Smooth muscle cell (in vitro differentiated cells): ENCODE measurements at regions not wholly inside any gene's neighbourhood (a gene's known extent, or its start where the extent isn't known, plus 50 kb on each side); places are given as distances from the start of the nearest gene placed in this dataset.

Source experiments
- DNase-seq: peaks from one replicate; lab custom pipeline; 2025; ENCODE audit not compliant: unreplicated experiment; lab: John Stamatoyannopoulos, UW
- H2AFZ ChIP-seq: fragments of 200-600 bp; sonication (generic); 2 replicates; pipeline ENCODE4 v1.6.0; 2016; ENCODE audit warnings: antibody characterized with exemption, low read depth, mild to moderate bottlenecking
- H3F3A ChIP-seq: fragments of 200-600 bp; sonication (generic); 2 replicates; pipeline ENCODE4 v1.6.0; 2017; ENCODE audit warnings: antibody characterized with exemption, low read depth
- H3K27ac ChIP-seq: fragments of 200-600 bp; sonication (generic); 2 replicates; pipeline ENCODE4 v1.5.1; 2016; ENCODE audit warnings: low read depth, mild to moderate bottlenecking
- H3K27me3 ChIP-seq: fragments of 200-600 bp; sonication (generic); 2 replicates; pipeline ENCODE4 v1.6.1; 2016; ENCODE audit warnings: low read depth, mild to moderate bottlenecking
- H3K36me3 ChIP-seq: fragments of 200-600 bp; sonication (generic); 2 replicates; pipeline ENCODE4 v1.5.1; 2016; ENCODE audit warnings: low read depth
- H3K4me1 ChIP-seq: fragments of 200-600 bp; sonication (generic); 2 replicates; pipeline ENCODE4 v1.5.1; 2016; ENCODE audit warnings: low read depth
- H3K4me2 ChIP-seq: fragments of 200-600 bp; sonication (generic); 2 replicates; pipeline ENCODE4 v1.6.0; 2016; ENCODE audit warnings: mild to moderate bottlenecking
- H3K4me3 ChIP-seq: fragments of 200-600 bp; sonication (generic); 2 replicates; pipeline ENCODE4 v1.5.1; 2016; ENCODE audit warnings: mild to moderate bottlenecking
- H3K79me2 ChIP-seq: fragments of 200-600 bp; sonication (generic); 2 replicates; pipeline ENCODE4 v1.6.0; 2016; ENCODE audit warnings: low read depth, mild to moderate bottlenecking
- H3K9ac ChIP-seq: fragments of 200-600 bp; sonication (generic); 2 replicates; pipeline ENCODE4 v1.6.0; 2016; ENCODE audit warnings: low read depth
- H3K9me3 ChIP-seq: fragments of 200-600 bp; sonication (generic); replicated peaks from 2 replicates; pipeline ENCODE4 v1.5.1; 2016; ENCODE audit warnings: low read depth
- H4K20me1 ChIP-seq: fragments of 200-600 bp; sonication (generic); 2 replicates; pipeline ENCODE4 v1.6.0; 2016; ENCODE audit warnings: low read depth
- WGBS: methylation state at CpG from one replicate; pipeline ENCODE4 v1.1.7; 2016; ENCODE audit warnings: low lambda C conversion rate; 5-methylcytosine and 5-hydroxymethylcytosine counted together
- TF ChIP-seq, protein P1 (sequence below): fragments of 200-600 bp; sonication (generic); IDR thresholded peaks from 2 replicates; pipeline ENCODE4 v1.5.1; 2017; ENCODE audit warnings: borderline replicate concordance, mild to moderate bottlenecking, antibody characterized with exemption; ENCODE audit not compliant: insufficient read depth, poor library complexity, severe bottlenecking

DNA sequence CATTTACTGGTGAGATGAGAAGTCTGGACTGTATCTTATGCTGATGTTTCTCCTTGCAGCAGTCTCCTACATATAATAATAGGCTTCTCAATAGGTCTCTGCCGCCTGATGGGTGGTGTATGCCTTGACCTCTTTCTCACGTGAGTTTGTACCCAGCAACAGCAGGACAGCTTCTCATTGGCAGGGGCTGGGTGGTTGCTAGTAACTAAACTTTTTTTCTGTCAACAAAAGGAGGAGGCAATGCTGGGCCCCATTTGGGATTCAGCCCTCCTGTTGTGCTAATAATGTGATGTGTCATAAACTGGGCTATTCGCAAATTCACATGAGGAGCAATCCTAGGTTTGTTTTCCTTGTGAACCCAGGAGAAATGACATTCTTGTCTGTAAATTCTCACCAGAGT, 533.6 kb downstream of the GATA3 start:
- 69% methylated on average over 3 of the region's 3 CpGs for WGBS
- no peak overlapping the region for H3K4me3 ChIP-seq
- no peak overlapping the region for H3K4me2 ChIP-seq
- H3K9me3 ChIP-seq, result no peaks in the 10 kb centered on the region
- no peaks in the 10 kb centered on the region for H4K20me1 ChIP-seq
- no peak overlapping the region for H2AFZ ChIP-seq
- H3K36me3 ChIP-seq, result no peaks in the 10 kb centered on the region
- H3K27me3 ChIP-seq, result peaks cover 39% of the 10 kb centered on the region
- no peaks in the 10 kb centered on the region for H3F3A ChIP-seq
- no peak overlapping the region for H3K27ac ChIP-seq
- H3K79me2 ChIP-seq, result no peaks in the 10 kb centered on the region
- no peak overlapping the region for H3K9ac ChIP-seq
- no peak for DNase-seq
- TF ChIP-seq, protein P1, sequence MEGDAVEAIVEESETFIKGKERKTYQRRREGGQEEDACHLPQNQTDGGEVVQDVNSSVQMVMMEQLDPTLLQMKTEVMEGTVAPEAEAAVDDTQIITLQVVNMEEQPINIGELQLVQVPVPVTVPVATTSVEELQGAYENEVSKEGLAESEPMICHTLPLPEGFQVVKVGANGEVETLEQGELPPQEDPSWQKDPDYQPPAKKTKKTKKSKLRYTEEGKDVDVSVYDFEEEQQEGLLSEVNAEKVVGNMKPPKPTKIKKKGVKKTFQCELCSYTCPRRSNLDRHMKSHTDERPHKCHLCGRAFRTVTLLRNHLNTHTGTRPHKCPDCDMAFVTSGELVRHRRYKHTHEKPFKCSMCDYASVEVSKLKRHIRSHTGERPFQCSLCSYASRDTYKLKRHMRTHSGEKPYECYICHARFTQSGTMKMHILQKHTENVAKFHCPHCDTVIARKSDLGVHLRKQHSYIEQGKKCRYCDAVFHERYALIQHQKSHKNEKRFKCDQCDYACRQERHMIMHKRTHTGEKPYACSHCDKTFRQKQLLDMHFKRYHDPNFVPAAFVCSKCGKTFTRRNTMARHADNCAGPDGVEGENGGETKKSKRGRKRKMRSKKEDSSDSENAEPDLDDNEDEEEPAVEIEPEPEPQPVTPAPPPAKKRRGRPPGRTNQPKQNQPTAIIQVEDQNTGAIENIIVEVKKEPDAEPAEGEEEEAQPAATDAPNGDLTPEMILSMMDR, result no peak
- H3K4me1 ChIP-seq, result no peaks in the 10 kb centered on the region

- H3K27ac ChIP-seq, result no peak overlapping the region
- DNase-seq, result no peak
- H3F3A ChIP-seq, result no peaks in the 10 kb centered on the region
- no peak overlapping the region for H2AFZ ChIP-seq
- TF ChIP-seq, protein P1, result no peak
- H3K9me3 ChIP-seq, result no peaks in the 10 kb centered on the region
- H3K27me3 ChIP-seq, result peaks cover 39% of the 10 kb centered on the region
- no peak overlapping the region for H3K4me3 ChIP-seq
- no peaks in the 10 kb centered on the region for H3K36me3 ChIP-seq
- H3K4me2 ChIP-seq, result no peak overlapping the region
- no peaks in the 10 kb centered on the region for H3K79me2 ChIP-seq
- no peak overlapping the region for H3K9ac ChIP-seq
- H4K20me1 ChIP-seq, result no peaks in the 10 kb centered on the region
- H3K4me1 ChIP-seq, result no peaks in the 10 kb centered on the region
Observed at GRCh38 chr10:8590518-8590917, 536.0 kb downstream of the GATA3 start.

- H3F3A ChIP-seq, result no peaks in the 10 kb centered on the region
- no peaks in the 10 kb centered on the region for H3K4me1 ChIP-seq
- TF ChIP-seq, protein P1, result no peak
- DNase-seq, result no peak
- no peaks in the 10 kb centered on the region for H3K9me3 ChIP-seq
- no peaks in the 10 kb centered on the region for H3K36me3 ChIP-seq
- H3K4me3 ChIP-seq, result no peak overlapping the region
- 87% methylated on average over 7 of the region's 7 CpGs for WGBS
- H4K20me1 ChIP-seq, result no peaks in the 10 kb centered on the region
- no peak overlapping the region for H3K4me2 ChIP-seq
- H3K9ac ChIP-seq, result no peak overlapping the region
- no peaks in the 10 kb centered on the region for H3K79me2 ChIP-seq
- H2AFZ ChIP-seq, result no peak overlapping the region
- H3K27ac ChIP-seq, result no peak overlapping the region
- H3K27me3 ChIP-seq, result peaks cover 34% of the 10 kb centered on the region
Observed at GRCh38 chr10:8591640-8592039, 537.2 kb downstream of the GATA3 start.

GRCh38 chr10:8594176-8594575, 539.7 kb downstream of the GATA3 start:
- H4K20me1 ChIP-seq, result no peaks in the 10 kb centered on the region
- no peaks in the 10 kb centered on the region for H3K9me3 ChIP-seq
- TF ChIP-seq, protein P1, result no peak
- H3K4me3 ChIP-seq, result no peak overlapping the region
- H3K4me2 ChIP-seq, result peak overlapping the region; percentile 40
- peak overlapping the region; percentile 74 for H3K27ac ChIP-seq
- no peaks in the 10 kb centered on the region for H3F3A ChIP-seq
- no peaks in the 10 kb centered on the region for H3K4me1 ChIP-seq
- no peak overlapping the region for H2AFZ ChIP-seq
- H3K79me2 ChIP-seq, result no peaks in the 10 kb centered on the region
- no peaks in the 10 kb centered on the region for H3K36me3 ChIP-seq
- H3K9ac ChIP-seq, result no peak overlapping the region
- no peak for DNase-seq
- WGBS, result 78% methylated on average over 8 of the region's 8 CpGs
- peaks cover 21% of the 10 kb centered on the region for H3K27me3 ChIP-seq
